ENCODE measurements at regions not wholly inside any gene's neighbourhood (a gene's known extent, or its start where the extent isn't known, plus 50 kb on each side); places are given as distances from the start of the nearest gene placed in this dataset.

DNA sequence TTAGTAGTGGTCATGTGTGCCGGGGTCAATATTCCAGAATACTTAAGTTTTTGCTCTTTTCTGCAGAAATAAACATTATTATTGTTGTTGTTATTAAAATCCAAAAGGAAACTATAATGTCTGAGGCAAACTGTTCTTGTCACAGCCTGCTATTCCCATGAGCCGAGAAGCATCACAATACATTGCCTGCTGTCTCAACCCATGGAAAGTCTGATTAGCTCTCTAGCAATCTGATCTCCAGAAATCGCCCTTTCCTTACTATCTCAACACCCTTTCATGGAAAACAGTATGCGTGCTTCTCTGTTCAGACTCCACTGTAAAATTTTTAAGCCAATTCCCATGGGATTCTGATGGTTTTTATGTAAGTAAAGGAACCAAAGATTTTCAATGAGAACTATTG lies 811.0 kb downstream of the TUSC7 start:
- H3K27ac ChIP-seq (ENCODE audit: low read depth, low read length), result no peak overlapping the region
- no peak overlapping the region for H3K4me3 Mint-ChIP-seq (ENCODE audit: unreplicated experiment)
- no peaks in the 10 kb centered on the region for H3K27me3 Mint-ChIP-seq (ENCODE audit: low read depth, unreplicated experiment)
- H3K4me1 ChIP-seq (ENCODE audit: insufficient read depth, low read length), result peaks cover 10% of the 10 kb centered on the region
- no peaks in the 10 kb centered on the region for H3K27me3 ChIP-seq (ENCODE audit: insufficient read depth, low read length)
- H3K36me3 Mint-ChIP-seq (ENCODE audit: low read depth, unreplicated experiment), result no peaks in the 10 kb centered on the region
- H3K4me1 Mint-ChIP-seq (ENCODE audit: low read depth, unreplicated experiment), result peaks cover 11% of the 10 kb centered on the region
- no peaks in the 10 kb centered on the region for H3K9me3 Mint-ChIP-seq (ENCODE audit: unreplicated experiment)
- no peaks in the 10 kb centered on the region for H3K9me3 ChIP-seq (ENCODE audit: insufficient read depth, low read depth, low read length)
- no peaks in the 10 kb centered on the region for H3K36me3 ChIP-seq (ENCODE audit: insufficient read depth, low read length)
- no peak for TF ChIP-seq EZH2 (IDR thresholded peaks at IDR 0.05; ENCODE audit: insufficient read depth, low read length)
- TF ChIP-seq, protein P1, sequence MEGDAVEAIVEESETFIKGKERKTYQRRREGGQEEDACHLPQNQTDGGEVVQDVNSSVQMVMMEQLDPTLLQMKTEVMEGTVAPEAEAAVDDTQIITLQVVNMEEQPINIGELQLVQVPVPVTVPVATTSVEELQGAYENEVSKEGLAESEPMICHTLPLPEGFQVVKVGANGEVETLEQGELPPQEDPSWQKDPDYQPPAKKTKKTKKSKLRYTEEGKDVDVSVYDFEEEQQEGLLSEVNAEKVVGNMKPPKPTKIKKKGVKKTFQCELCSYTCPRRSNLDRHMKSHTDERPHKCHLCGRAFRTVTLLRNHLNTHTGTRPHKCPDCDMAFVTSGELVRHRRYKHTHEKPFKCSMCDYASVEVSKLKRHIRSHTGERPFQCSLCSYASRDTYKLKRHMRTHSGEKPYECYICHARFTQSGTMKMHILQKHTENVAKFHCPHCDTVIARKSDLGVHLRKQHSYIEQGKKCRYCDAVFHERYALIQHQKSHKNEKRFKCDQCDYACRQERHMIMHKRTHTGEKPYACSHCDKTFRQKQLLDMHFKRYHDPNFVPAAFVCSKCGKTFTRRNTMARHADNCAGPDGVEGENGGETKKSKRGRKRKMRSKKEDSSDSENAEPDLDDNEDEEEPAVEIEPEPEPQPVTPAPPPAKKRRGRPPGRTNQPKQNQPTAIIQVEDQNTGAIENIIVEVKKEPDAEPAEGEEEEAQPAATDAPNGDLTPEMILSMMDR (IDR thresholded peaks at IDR 0.05; ENCODE audit: insufficient read depth, low read depth, low read length), result no peak
- H3K4me2 ChIP-seq (ENCODE audit: low read length), result no peak overlapping the region
- no peaks in the 10 kb centered on the region for H3K79me2 ChIP-seq (ENCODE audit: insufficient read depth, low read length)
- H2AFZ ChIP-seq (ENCODE audit: low read depth, low read length), result no peak overlapping the region
- H3K27ac Mint-ChIP-seq (ENCODE audit: unreplicated experiment), result no peak overlapping the region
- no peak for FAIRE-seq
- H4K20me1 ChIP-seq (ENCODE audit: insufficient read depth, low read length), result no peaks in the 10 kb centered on the region
- H3K9ac ChIP-seq (ENCODE audit: low read length), result no peak overlapping the region
- no peak overlapping the region for H3K4me3 ChIP-seq (ENCODE audit: insufficient read depth, low read depth, low read length)
- DNase-seq (ENCODE audit: low read depth), result no peak

DNA sequence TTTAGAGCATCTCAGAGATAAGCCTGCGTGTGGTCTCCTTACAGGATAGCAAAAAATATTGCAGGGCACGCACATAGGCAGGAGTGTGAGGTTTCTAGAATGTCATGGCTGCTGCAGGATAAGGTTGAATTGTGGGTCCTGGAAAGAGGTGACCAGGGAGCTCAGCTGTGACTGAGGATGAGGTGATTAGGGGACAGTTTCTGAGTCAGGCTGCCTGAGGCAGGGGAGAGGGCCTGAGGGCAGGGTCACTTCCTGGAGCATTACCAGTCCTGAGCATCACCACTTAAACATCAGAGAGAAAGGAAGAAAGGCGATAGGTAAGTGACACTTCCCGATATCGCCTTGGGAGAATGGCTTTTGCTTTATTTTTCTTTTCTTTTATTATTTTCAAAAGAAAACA lies 813.8 kb downstream of the TUSC7 start:
- Mint-ChIP-seq H3K9me3 (ENCODE audit: unreplicated experiment) (no peaks in the 10 kb centered on the region), H3K4me1 (ENCODE audit: low read depth, unreplicated experiment) (peaks cover 11% of the 10 kb centered on the region), H3K36me3 (ENCODE audit: low read depth, unreplicated experiment) (no peaks in the 10 kb centered on the region), H3K27me3 (ENCODE audit: low read depth, unreplicated experiment) (no peaks in the 10 kb centered on the region), H3K4me3 (ENCODE audit: unreplicated experiment) (no peak overlapping the region), H3K27ac (ENCODE audit: unreplicated experiment) (no peak overlapping the region)
- Histone ChIP-seq H3K4me3 (ENCODE audit: insufficient read depth, low read depth, low read length) (no peak overlapping the region), H3K27me3 (ENCODE audit: insufficient read depth, low read length) (no peaks in the 10 kb centered on the region), H3K27ac (ENCODE audit: low read depth, low read length) (no peak overlapping the region), H3K36me3 (ENCODE audit: insufficient read depth, low read length) (no peaks in the 10 kb centered on the region), H3K9me3 (ENCODE audit: insufficient read depth, low read depth, low read length) (no peaks in the 10 kb centered on the region), H2AFZ (ENCODE audit: low read depth, low read length) (no peak overlapping the region), H3K79me2 (ENCODE audit: insufficient read depth, low read length) (no peaks in the 10 kb centered on the region), H3K4me1 (ENCODE audit: insufficient read depth, low read length) (peaks cover 10% of the 10 kb centered on the region), H4K20me1 (ENCODE audit: insufficient read depth, low read length) (no peaks in the 10 kb centered on the region), H3K4me2 (ENCODE audit: low read length) (no peak overlapping the region), H3K9ac (ENCODE audit: low read length) (no peak overlapping the region)
- TF ChIP-seq, protein P1 (IDR thresholded peaks at IDR 0.05; ENCODE audit: insufficient read depth, low read depth, low read length), result no peak
- TF ChIP-seq EZH2 (IDR thresholded peaks at IDR 0.05; ENCODE audit: insufficient read depth, low read length), result no peak
- FAIRE-seq, result no peak
- no peak for DNase-seq (ENCODE audit: low read depth)

DNA sequence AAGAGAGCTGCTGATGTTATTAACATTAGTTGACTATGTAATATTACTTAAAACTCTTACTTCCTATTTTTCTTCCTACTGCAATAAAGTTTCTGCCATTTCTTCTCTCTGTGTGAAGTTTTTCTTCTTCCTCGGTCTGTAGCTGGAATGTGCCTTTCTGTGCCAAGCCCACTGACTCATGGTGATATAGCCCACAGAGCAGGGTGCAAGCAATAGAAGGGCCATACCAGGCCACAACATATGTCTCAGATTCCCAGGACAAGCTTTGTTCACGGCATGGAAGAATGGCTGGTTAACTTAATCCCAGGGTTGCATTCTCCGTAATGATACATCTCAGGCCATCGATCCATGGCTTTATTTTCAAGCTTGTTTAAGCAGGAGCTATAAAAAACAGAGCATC lies 815.3 kb downstream of the TUSC7 start:
- FAIRE-seq (peak; percentile 94), DNase-seq (ENCODE audit: low read depth) (peak; percentile 91)
- H3K9me3 Mint-ChIP-seq (ENCODE audit: unreplicated experiment), result no peaks in the 10 kb centered on the region
- H3K9ac ChIP-seq (ENCODE audit: low read length), result no peak overlapping the region
- H3K36me3 ChIP-seq (ENCODE audit: insufficient read depth, low read length), result no peaks in the 10 kb centered on the region
- no peak overlapping the region for H3K4me3 Mint-ChIP-seq (ENCODE audit: unreplicated experiment)
- H3K27me3 Mint-ChIP-seq (ENCODE audit: low read depth, unreplicated experiment), result no peaks in the 10 kb centered on the region
- TF ChIP-seq, protein P1 (IDR thresholded peaks at IDR 0.05; ENCODE audit: insufficient read depth, low read depth, low read length), result no peak
- TF ChIP-seq EZH2 (IDR thresholded peaks at IDR 0.05; ENCODE audit: insufficient read depth, low read length), result no peak
- peak overlapping the region; percentile 35 for H3K4me2 ChIP-seq (ENCODE audit: low read length)
- H4K20me1 ChIP-seq (ENCODE audit: insufficient read depth, low read length), result no peaks in the 10 kb centered on the region
- H3K27me3 ChIP-seq (ENCODE audit: insufficient read depth, low read length), result no peaks in the 10 kb centered on the region
- no peaks in the 10 kb centered on the region for H3K9me3 ChIP-seq (ENCODE audit: insufficient read depth, low read depth, low read length)
- no peak overlapping the region for H2AFZ ChIP-seq (ENCODE audit: low read depth, low read length)
- H3K79me2 ChIP-seq (ENCODE audit: insufficient read depth, low read length), result no peaks in the 10 kb centered on the region
- H3K4me1 Mint-ChIP-seq (ENCODE audit: low read depth, unreplicated experiment), result peaks cover 11% of the 10 kb centered on the region
- no peak overlapping the region for H3K4me3 ChIP-seq (ENCODE audit: insufficient read depth, low read depth, low read length)
- peaks cover 10% of the 10 kb centered on the region for H3K4me1 ChIP-seq (ENCODE audit: insufficient read depth, low read length)
- no peak overlapping the region for H3K27ac ChIP-seq (ENCODE audit: low read depth, low read length)
- H3K36me3 Mint-ChIP-seq (ENCODE audit: low read depth, unreplicated experiment), result no peaks in the 10 kb centered on the region
- no peak overlapping the region for H3K27ac Mint-ChIP-seq (ENCODE audit: unreplicated experiment)

Data from astrocyte (in vitro differentiated cells and primary cell).